Prostate gland (tissue), 2 donors: ENCODE measurements at regions not wholly inside any gene's neighbourhood (a gene's known extent, or its start where the extent isn't known, plus 50 kb on each side); places are given as distances from the start of the nearest gene placed in this dataset.
"Not testable (repeated sequence)": the region's sequence is repeated elsewhere in the genome, so short reads cannot be mapped to it uniquely, and the experiment has no call there.

Source experiments
- CTCF ChIP-seq, 4 experiments: fragments of 200-600 bp in 2 of 4; fragments of 450-650 bp in 2 of 4; sonication (generic) in 2 of 4; IDR thresholded peaks; 1 replicate in 3 of 4; 2 replicates in 1 of 4; pipeline ENCODE4 v1.5.1; 2016 to 2019; ENCODE audit warnings: antibody characterized with exemption in 4 of 4, mild to moderate bottlenecking in 2 of 4, moderate library complexity in 2 of 4
- POLR2A ChIP-seq: fragments of 450-650 bp; IDR thresholded peaks from one replicate; pipeline ENCODE4 v1.6.1; 2016; ENCODE audit warnings: antibody characterized with exemption, mild to moderate bottlenecking
- POLR2AphosphoS5 ChIP-seq: sonication (generic); formaldehyde crosslinking; IDR thresholded peaks from one replicate; pipeline ENCODE4 v1.6.1; 2017; ENCODE audit warnings: antibody characterized with exemption

GRCh38 chr16:29127806-29128420 lies 143.1 kb downstream of the LAT start:
- TF ChIP-seq POLR2A; CTCF (IDR thresholded peaks at IDR 0.05); POLR2AphosphoS5: not testable (repeated sequence)
